ENCODE measurements at regions not wholly inside any gene's neighbourhood (a gene's known extent, or its start where the extent isn't known, plus 50 kb on each side); places are given as distances from the start of the nearest gene placed in this dataset.
"Not testable (repeated sequence)": the region's sequence is repeated elsewhere in the genome, so short reads cannot be mapped to it uniquely, and the experiment has no call there.

- no peak for ATAC-seq
- DNase-seq (ENCODE audit: low spot score), result no peak
- Mint-ChIP-seq H3K9me3 (peaks cover 27% of the 10 kb centered on the region), H3K36me3 (peaks cover 29% of the 10 kb centered on the region), H3K4me1 (no peaks in the 10 kb centered on the region), H3K4me3 (no peak overlapping the region), H3K27me3 (ENCODE audit: low read depth) (no peaks in the 10 kb centered on the region), H3K27ac (no peak overlapping the region)
- no peak for TF ChIP-seq ZBTB43 (CRISPR knock-in tag; IDR thresholded peaks at IDR 0.05)
- no peak for TF ChIP-seq GTF2I (CRISPR knock-in tag; conservative IDR thresholded peaks at IDR 0.05)
- no peak for TF ChIP-seq NR2C2 (CRISPR knock-in tag; IDR thresholded peaks at IDR 0.05)
- TF ChIP-seq ETV6 (CRISPR knock-in tag; IDR thresholded peaks at IDR 0.05), result no peak
- no peak for TF ChIP-seq RELA (CRISPR knock-in tag; IDR thresholded peaks at IDR 0.05; ENCODE audit: borderline replicate concordance)
- TF ChIP-seq CTCF (IDR thresholded peaks at IDR 0.05), result no peak
- TF ChIP-seq ZNF317 (CRISPR knock-in tag; IDR thresholded peaks at IDR 0.05; ENCODE audit: borderline replicate concordance, low read depth), result no peak
- no peak for TF ChIP-seq ZNF263 (CRISPR knock-in tag; IDR thresholded peaks at IDR 0.05; ENCODE audit: low read depth)
- no peak for TF ChIP-seq HMGA2 (CRISPR knock-in tag; IDR thresholded peaks at IDR 0.05)
- no peak for TF ChIP-seq ZNF425 (CRISPR knock-in tag; conservative IDR thresholded peaks at IDR 0.05)
- no peak for TF ChIP-seq USF2 (CRISPR knock-in tag; IDR thresholded peaks at IDR 0.05)
- TF ChIP-seq IRF1 (CRISPR knock-in tag; IDR thresholded peaks at IDR 0.05), result no peak
- no peak for TF ChIP-seq CREB1 (CRISPR knock-in tag; IDR thresholded peaks at IDR 0.05)
- no peak for TF ChIP-seq PREB (CRISPR knock-in tag; IDR thresholded peaks at IDR 0.05; ENCODE audit: borderline replicate concordance)
- POLR2A ChIA-PET, result no interaction called here
- CTCF ChIA-PET, result no interaction called here
These were observed 125.1 kb upstream of the PAM start for GRCh38 chr5:102629827-102630605.

GRCh38 chr5:102635399-102635798 is 119.7 kb upstream of the PAM start:
- H3K27me3 Mint-ChIP-seq (ENCODE audit: low read depth); H3K27ac Mint-ChIP-seq; H3K4me1 Mint-ChIP-seq; ATAC-seq; H3K4me3 Mint-ChIP-seq; DNase-seq (ENCODE audit: low spot score); POLR2A ChIA-PET; CTCF ChIA-PET: not testable (repeated sequence)
- Mint-ChIP-seq H3K9me3 (peaks cover 27% of the 10 kb centered on the region), H3K36me3 (peaks cover 29% of the 10 kb centered on the region)

Data from WTC11 (cell line).